CD4-positive, CD25-positive, alpha-beta regulatory T cell (primary cell): ENCODE measurements at regions not wholly inside any gene's neighbourhood (a gene's known extent, or its start where the extent isn't known, plus 50 kb on each side); places are given as distances from the start of the nearest gene placed in this dataset.

Experiments
- ATAC-seq, 2 donors: fragments of 150-1000 bp; cut with Tn5 transposase; one replicate each; pipeline ENCODE4 v1.10.0; 2021; ENCODE audit warnings: low read depth in 2 of 2, moderate number of reproducible peaks in 2 of 2, moderate library complexity in 1 of 2
- DNase-seq, 3 donors: peaks; one replicate each; pipeline versions ENCODE4 v3.0.0 to v3.0.0-alpha.2; 2012 to 2022; ENCODE audit warnings: mixed read lengths in 1 of 3
- H3K27ac ChIP-seq: one replicate; pipeline ENCODE4 v1.7.0; 2013; ENCODE audit warnings: mild to moderate bottlenecking, low read length; ENCODE audit not compliant: insufficient read depth, poor library complexity, severe bottlenecking
- H3K27me3 ChIP-seq: one replicate; pipeline ENCODE4 v1.7.0; 2013; ENCODE audit warnings: low read length; ENCODE audit not compliant: control insufficient read depth, insufficient read depth
- H3K36me3 ChIP-seq: one replicate; pipeline ENCODE4 v1.7.0; 2013; ENCODE audit warnings: mild to moderate bottlenecking, low read length, moderate library complexity; ENCODE audit not compliant: control insufficient read depth, insufficient read depth
- H3K4me1 ChIP-seq: 2 replicates; pipeline ENCODE4 v1.7.0; 2013; ENCODE audit warnings: mild to moderate bottlenecking, low read length; ENCODE audit not compliant: insufficient read depth, control insufficient read depth, poor library complexity, severe bottlenecking
- H3K4me3 ChIP-seq: one replicate; pipeline ENCODE4 v1.7.0; 2013; ENCODE audit warnings: low read depth, mild to moderate bottlenecking, low read length, moderate library complexity
- H3K9me3 ChIP-seq, 2 experiments: 1 replicate in 1 of 2; 2 replicates in 1 of 2; pipeline ENCODE4 v1.7.0; 2013; ENCODE audit warnings: low read length in 2 of 2, mild to moderate bottlenecking in 1 of 2, moderate library complexity in 1 of 2; ENCODE audit not compliant: control insufficient read depth in 2 of 2
- H3K27ac Mint-ChIP-seq, 3 donors: one replicate each; pipeline ENCODE4 v1.8.0; 2020 to 2022; ENCODE audit warnings: mild to moderate bottlenecking in 3 of 3, mixed read lengths in 3 of 3, moderate library complexity in 2 of 3
- H3K27me3 Mint-ChIP-seq: one replicate; pipeline ENCODE4 v1.8.0; 2022; ENCODE audit warnings: mild to moderate bottlenecking, mixed read lengths
- H3K36me3 Mint-ChIP-seq: one replicate; pipeline ENCODE4 v1.8.0; 2020; ENCODE audit warnings: mixed read lengths
- H3K4me1 Mint-ChIP-seq, 4 donors: one replicate each; pipeline ENCODE4 v1.8.0; 2020 to 2022; ENCODE audit warnings: mixed read lengths in 4 of 4, mild to moderate bottlenecking in 1 of 4
- H3K4me3 Mint-ChIP-seq, 4 donors: one replicate each; pipeline ENCODE4 v1.8.0; 2020 to 2022; ENCODE audit warnings: mild to moderate bottlenecking in 4 of 4, mixed read lengths in 4 of 4, moderate library complexity in 3 of 4
- H3K9me3 Mint-ChIP-seq, 7 donors: one replicate each; pipeline ENCODE4 v1.8.0; 2020 to 2022; ENCODE audit warnings: mixed read lengths in 7 of 7, mild to moderate bottlenecking in 3 of 7, moderate library complexity in 2 of 7

DNA sequence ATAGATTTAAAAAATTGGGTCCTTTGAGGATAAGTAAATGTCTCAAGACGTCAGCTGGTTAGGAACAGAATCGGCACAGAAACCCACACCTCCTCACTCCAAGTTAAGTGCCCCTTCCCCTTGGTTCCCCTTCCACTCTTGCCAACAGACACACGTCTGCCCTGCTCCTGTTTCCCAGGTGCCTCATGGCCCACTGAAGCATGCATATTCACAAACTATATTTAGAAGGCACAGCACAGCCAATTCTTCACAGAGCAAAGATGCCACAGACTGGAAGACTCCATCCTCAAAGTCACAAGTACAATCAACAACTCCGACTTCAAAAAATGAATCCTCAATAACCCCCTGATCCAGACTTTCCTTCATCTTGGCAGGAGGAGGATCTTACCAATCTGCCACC lies 295.4 kb upstream of the NR2F2 start:
- Histone ChIP-seq H3K27me3 (peaks cover 14% of the 10 kb centered on the region), H3K4me3 (no peak overlapping the region), H3K9me3 (no peaks in the 10 kb centered on the region), H3K36me3 (no peaks in the 10 kb centered on the region), H3K27ac (no peak overlapping the region), H3K4me1 (no peaks in the 10 kb centered on the region)
- peaks cover 0 to 9% (median 4%) of the 10 kb centered on the region in 4 donors for H3K4me1 Mint-ChIP-seq
- H3K9me3 Mint-ChIP-seq, result peaks cover 0 to 6% (median 2%) of the 10 kb centered on the region in 7 donors
- peaks cover 20% of the 10 kb centered on the region for H3K27me3 Mint-ChIP-seq
- DNase-seq (no peak), ATAC-seq (no peak)
- H3K4me3 Mint-ChIP-seq, result no peak overlapping the region
- no peak overlapping the region for H3K27ac Mint-ChIP-seq
- H3K36me3 Mint-ChIP-seq, result no peaks in the 10 kb centered on the region

DNA sequence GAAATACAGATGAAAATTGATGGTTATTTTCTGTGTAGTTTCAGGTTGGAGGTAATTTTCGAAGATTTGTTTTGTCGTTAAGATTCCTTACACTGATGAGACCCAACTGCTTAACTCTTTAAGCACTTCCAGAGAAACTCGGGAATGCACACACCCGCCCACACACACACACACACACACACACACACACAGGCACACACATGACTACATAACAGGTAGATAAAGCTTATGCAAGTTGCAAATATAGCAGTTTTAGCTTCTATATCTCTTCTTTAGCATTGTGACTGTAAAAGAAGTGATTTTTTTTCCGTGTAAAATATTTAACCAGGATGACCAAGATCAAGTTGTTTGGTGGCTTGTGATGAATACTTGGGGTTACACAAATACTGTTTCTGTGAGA lies 294.9 kb upstream of the NR2F2 start:
- Histone ChIP-seq H3K27me3 (peaks cover 14% of the 10 kb centered on the region), H3K9me3 (no peaks in the 10 kb centered on the region), H3K4me3 (no peak overlapping the region), H3K27ac (no peak overlapping the region), H3K4me1 (no peaks in the 10 kb centered on the region), H3K36me3 (no peaks in the 10 kb centered on the region)
- H3K4me1 Mint-ChIP-seq, result peaks cover 0 to 9% (median 4%) of the 10 kb centered on the region in 4 donors
- no peaks in the 10 kb centered on the region for H3K36me3 Mint-ChIP-seq
- no peak for ATAC-seq
- H3K27ac Mint-ChIP-seq, result no peak overlapping the region
- H3K4me3 Mint-ChIP-seq, result no peak overlapping the region
- H3K27me3 Mint-ChIP-seq, result peaks cover 24% of the 10 kb centered on the region
- DNase-seq, result no peak
- H3K9me3 Mint-ChIP-seq, result peaks cover 0 to 6% (median 2%) of the 10 kb centered on the region in 7 donors

DNA sequence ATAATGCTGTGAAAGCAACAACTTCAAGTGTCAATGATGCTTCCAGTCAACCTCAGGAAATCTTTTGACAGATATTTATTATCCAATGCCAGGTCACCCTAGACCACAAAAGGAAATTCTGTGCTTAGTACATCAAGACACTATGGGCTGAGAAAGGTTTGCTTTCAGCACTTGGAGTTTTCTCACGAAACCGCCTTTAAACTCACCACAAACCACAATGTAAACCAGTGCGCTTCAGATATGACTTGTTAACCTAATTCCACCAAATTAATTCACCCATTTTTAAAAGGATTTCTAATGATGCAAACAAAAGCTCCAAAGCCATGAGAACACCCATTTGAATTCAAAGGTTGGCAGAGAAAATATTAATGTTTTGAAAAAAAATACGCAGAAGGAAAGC lies 292.9 kb upstream of the NR2F2 start:
- Histone ChIP-seq H3K9me3 (no peaks in the 10 kb centered on the region), H3K27me3 (peaks cover 22% of the 10 kb centered on the region), H3K36me3 (no peaks in the 10 kb centered on the region), H3K4me1 (no peaks in the 10 kb centered on the region), H3K4me3 (no peak overlapping the region), H3K27ac (no peak overlapping the region)
- ATAC-seq (no peak), DNase-seq (peak in 1 of 3 donors; percentile 2)
- Mint-ChIP-seq H3K4me3 (no peak overlapping the region), H3K4me1 (peaks cover 0 to 9% (median 4%) of the 10 kb centered on the region in 4 donors), H3K27ac (no peak overlapping the region), H3K27me3 (peaks cover 25% of the 10 kb centered on the region), H3K36me3 (no peaks in the 10 kb centered on the region), H3K9me3 (peaks cover 0 to 6% (median 0%) of the 10 kb centered on the region in 7 donors)

DNA sequence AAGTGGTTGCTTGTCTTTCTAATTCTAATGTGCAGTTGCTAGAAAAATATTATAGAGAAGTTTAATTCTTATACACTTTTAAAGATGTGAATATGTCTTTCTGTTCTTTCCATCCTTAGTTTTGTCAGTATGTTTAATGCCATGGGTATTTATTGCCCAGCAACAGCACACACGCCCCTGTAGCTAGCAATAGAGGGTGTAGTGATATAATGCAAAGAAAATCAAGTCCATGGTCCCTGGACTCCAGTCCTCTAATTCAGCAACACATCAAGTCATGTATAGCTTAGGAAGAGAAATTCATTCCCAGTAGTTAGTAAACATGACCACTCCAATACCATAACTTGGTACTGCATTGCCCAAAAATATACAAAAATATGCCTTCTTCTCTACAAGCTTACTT lies 292.4 kb upstream of the NR2F2 start:
- H3K9me3 Mint-ChIP-seq, result peaks cover 0 to 6% (median 0%) of the 10 kb centered on the region in 7 donors
- H3K4me3 ChIP-seq, result no peak overlapping the region
- H3K27me3 Mint-ChIP-seq, result peaks cover 25% of the 10 kb centered on the region

DNA sequence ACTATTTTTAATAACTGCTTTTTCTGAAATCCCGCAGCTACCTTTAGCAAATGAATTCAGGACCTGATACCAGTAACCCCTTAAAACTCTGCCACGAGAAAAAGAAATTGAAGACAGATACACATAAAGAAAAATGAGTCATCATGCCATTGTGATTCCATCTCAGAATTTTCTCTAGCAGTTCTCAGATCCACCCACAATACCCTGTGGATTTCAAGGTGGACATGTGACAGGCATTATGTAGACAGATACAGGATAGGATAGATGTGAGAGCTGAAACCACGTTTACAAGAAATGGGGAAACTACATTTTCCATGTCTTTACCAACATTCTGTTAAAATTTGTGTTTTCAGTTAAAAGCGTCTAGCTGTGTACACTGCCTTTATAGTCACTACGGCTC lies 291.9 kb upstream of the NR2F2 start:
- no peaks in the 10 kb centered on the region for H3K36me3 Mint-ChIP-seq
- no peak overlapping the region for H3K4me3 Mint-ChIP-seq
- Histone ChIP-seq H3K4me3 (no peak overlapping the region), H3K27me3 (peaks cover 21% of the 10 kb centered on the region), H3K9me3 (no peaks in the 10 kb centered on the region), H3K4me1 (no peaks in the 10 kb centered on the region), H3K27ac (no peak overlapping the region), H3K36me3 (no peaks in the 10 kb centered on the region)
- H3K27me3 Mint-ChIP-seq, result peaks cover 25% of the 10 kb centered on the region
- peaks cover 0 to 4% (median 0%) of the 10 kb centered on the region in 7 donors for H3K9me3 Mint-ChIP-seq
- H3K27ac Mint-ChIP-seq, result no peak overlapping the region
- peaks cover 0 to 9% (median 4%) of the 10 kb centered on the region in 4 donors for H3K4me1 Mint-ChIP-seq
- DNase-seq (no peak), ATAC-seq (no peak)

More for the DNA sequence above, 292.4 kb upstream of the NR2F2 start:
- DNase-seq (no peak), ATAC-seq (no peak)
- Histone ChIP-seq H3K4me1 (no peaks in the 10 kb centered on the region), H3K27ac (no peak overlapping the region), H3K27me3 (peaks cover 23% of the 10 kb centered on the region), H3K36me3 (no peaks in the 10 kb centered on the region), H3K9me3 (no peaks in the 10 kb centered on the region)
- Mint-ChIP-seq H3K36me3 (no peaks in the 10 kb centered on the region), H3K4me1 (peaks cover 0 to 9% (median 4%) of the 10 kb centered on the region in 4 donors), H3K27ac (no peak overlapping the region), H3K4me3 (no peak overlapping the region)

DNA sequence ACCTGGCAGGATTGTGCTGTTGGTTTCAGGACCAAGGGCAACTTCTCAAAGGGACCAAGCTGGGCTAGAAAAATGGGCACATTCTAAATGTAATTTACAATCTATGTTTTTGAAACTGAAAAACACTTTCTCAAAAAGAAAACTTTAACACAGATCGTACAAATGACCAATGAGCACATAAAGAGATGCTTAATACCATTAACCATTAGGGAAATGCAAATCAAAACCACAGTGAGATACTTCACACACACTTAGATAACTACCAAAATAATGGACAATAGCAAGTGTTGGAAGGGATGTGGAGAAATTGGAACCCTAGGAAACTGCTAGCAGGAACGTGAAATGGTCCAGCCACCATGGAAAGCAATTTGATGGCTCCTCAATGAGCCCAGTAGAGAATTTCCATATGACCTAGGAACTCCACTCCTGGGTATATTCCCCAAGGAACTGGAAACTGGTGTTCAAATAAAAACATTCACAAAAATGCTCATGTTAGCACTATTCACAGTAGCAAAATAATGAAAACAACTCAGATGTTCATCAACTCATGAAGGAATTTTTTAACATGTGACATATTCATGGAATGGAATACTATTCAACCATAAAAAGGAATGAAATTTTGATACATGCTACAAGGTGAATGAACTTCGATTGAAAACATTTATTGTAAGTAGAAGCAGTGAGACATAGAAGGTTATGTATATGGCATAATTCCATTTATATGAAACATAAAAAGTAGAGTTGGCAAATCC lies 288.3 kb upstream of the NR2F2 start:
- H3K9me3 Mint-ChIP-seq, result peaks cover 0 to 2% (median 0%) of the 10 kb centered on the region in 7 donors

DNA sequence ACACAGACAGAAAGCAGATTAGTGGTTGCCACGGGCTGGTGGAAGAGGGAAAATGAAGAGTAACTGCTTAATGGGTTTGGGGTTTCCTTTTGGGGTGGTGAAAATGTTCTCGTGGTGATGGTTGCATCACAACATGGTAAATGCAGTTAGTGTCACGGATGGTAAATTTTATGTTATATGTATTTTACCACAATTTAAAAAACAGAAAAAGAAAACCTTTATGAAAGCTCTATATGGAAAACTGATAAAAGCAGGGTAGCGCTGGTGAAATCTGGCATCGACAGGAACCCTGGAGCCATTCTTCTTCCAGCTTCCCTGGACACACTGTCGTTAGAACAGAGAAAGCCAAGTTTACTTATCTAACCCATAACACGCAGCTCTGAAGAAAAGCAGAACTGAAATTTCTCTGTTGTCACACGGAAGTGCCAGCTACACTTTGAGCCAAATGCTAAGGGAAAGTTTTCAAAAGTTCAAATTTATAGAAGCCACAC lies 287.7 kb upstream of the NR2F2 start:
- Histone ChIP-seq H3K27me3 (peaks cover 15% of the 10 kb centered on the region), H3K4me1 (no peaks in the 10 kb centered on the region), H3K9me3 (no peaks in the 10 kb centered on the region), H3K36me3 (no peaks in the 10 kb centered on the region), H3K4me3 (no peak overlapping the region), H3K27ac (no peak overlapping the region)
- no peaks in the 10 kb centered on the region for H3K4me1 Mint-ChIP-seq
- ATAC-seq (no peak), DNase-seq (no peak)
- H3K36me3 Mint-ChIP-seq, result no peaks in the 10 kb centered on the region
- no peak overlapping the region for H3K4me3 Mint-ChIP-seq
- peaks cover 0 to 2% (median 0%) of the 10 kb centered on the region in 7 donors for H3K9me3 Mint-ChIP-seq
- H3K27ac Mint-ChIP-seq, result no peak overlapping the region
- peaks cover 24% of the 10 kb centered on the region for H3K27me3 Mint-ChIP-seq

More for the DNA sequence above, 288.3 kb upstream of the NR2F2 start:
- peaks cover 19% of the 10 kb centered on the region for H3K27me3 ChIP-seq
- no peaks in the 10 kb centered on the region for H3K4me1 ChIP-seq
- Mint-ChIP-seq H3K27me3 (peaks cover 21% of the 10 kb centered on the region), H3K27ac (no peak overlapping the region), H3K4me3 (no peak overlapping the region), H3K36me3 (no peaks in the 10 kb centered on the region), H3K4me1 (peaks cover 0 to 6% (median 3%) of the 10 kb centered on the region in 4 donors)
- no peak for ATAC-seq
- H3K4me3 ChIP-seq, result no peak overlapping the region
- H3K9me3 ChIP-seq, result no peaks in the 10 kb centered on the region
- DNase-seq, result no peak
- H3K36me3 ChIP-seq, result no peaks in the 10 kb centered on the region
- no peak overlapping the region for H3K27ac ChIP-seq
